ENCODE measurements at regions not wholly inside any gene's neighbourhood (a gene's known extent, or its start where the extent isn't known, plus 50 kb on each side); places are given as distances from the start of the nearest gene placed in this dataset.
A peak's percentile ranks its signal among the peaks of the same experiment; 100 is the strongest.

DNA sequence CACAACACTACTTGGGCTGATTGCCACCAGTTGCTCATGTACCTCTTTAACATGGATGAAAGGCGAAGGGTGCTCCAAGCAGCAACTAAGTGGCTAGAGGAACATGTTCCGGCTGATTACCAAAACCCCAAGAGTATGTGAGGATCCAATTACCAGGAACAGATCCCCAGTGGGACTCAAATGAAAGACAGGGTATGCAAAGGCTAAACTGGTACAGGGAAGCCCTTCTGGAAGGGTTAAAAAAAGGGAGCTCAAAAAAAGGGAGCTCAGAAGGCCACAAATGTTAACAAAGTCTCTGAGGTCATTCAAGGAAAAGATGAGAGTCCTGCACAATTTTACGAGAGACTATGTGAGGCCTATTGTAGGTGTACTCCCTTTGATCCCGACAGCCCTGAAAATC lies 604.7 kb downstream of the UQCRFS1 start:
- Histone ChIP-seq H3K36me3 (no peaks in the 10 kb centered on the region), H3K9me3 (no peaks in the 10 kb centered on the region), H3K4me3 (no peak overlapping the region), H3K4me1 (no peaks in the 10 kb centered on the region), H3K27ac (no peak overlapping the region), H3K27me3 (no peaks in the 10 kb centered on the region)
- TF ChIP-seq POLR2A (IDR thresholded peaks at IDR 0.05), result no peak
- TF ChIP-seq, protein P1, sequence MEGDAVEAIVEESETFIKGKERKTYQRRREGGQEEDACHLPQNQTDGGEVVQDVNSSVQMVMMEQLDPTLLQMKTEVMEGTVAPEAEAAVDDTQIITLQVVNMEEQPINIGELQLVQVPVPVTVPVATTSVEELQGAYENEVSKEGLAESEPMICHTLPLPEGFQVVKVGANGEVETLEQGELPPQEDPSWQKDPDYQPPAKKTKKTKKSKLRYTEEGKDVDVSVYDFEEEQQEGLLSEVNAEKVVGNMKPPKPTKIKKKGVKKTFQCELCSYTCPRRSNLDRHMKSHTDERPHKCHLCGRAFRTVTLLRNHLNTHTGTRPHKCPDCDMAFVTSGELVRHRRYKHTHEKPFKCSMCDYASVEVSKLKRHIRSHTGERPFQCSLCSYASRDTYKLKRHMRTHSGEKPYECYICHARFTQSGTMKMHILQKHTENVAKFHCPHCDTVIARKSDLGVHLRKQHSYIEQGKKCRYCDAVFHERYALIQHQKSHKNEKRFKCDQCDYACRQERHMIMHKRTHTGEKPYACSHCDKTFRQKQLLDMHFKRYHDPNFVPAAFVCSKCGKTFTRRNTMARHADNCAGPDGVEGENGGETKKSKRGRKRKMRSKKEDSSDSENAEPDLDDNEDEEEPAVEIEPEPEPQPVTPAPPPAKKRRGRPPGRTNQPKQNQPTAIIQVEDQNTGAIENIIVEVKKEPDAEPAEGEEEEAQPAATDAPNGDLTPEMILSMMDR (IDR thresholded peaks at IDR 0.05), result no peak
- intact Hi-C loops (cut with DNase I), result no loop called here
- WGBS (ENCODE audit: insufficient coverage, low coverage, low lambda C conversion rate, missing lambda C conversion rate), result 93% methylated on average over 4 of the region's 4 CpGs
- no peak for DNase-seq
- no peak for ATAC-seq

DNA sequence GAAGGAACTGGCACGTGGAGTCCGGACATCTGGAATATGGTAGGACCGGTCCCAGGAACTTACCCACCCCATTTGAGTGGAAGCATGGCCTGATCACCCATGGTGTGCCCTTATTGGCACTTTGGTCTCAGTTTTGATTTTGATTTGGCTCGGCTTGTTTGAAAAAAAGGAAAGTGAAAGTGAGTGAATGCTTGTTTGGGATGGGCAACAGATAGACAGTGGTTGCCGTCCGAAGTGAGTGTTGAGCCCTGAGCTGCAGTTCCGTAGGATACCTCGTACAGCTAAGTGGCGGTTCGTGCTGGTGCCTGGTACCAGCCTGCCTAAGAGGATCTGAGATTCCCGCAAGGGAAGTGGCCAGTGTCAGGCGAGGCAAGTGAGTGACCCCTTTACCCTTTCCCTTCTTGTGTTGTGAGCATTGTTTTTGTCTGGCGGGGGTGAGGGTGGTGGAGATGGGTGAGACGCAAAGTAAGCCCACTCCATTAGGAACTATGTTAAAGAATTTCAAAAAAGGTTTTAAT lies 605.8 kb downstream of the UQCRFS1 start:
- intact Hi-C loops (cut with DNase I), result no loop called here
- Histone ChIP-seq H3K4me3 (no peak overlapping the region), H3K36me3 (no peaks in the 10 kb centered on the region), H3K9me3 (no peaks in the 10 kb centered on the region), H3K27ac (no peak overlapping the region), H3K27me3 (no peaks in the 10 kb centered on the region), H3K4me1 (no peaks in the 10 kb centered on the region)
- ATAC-seq (peak in 2 of 4 donors; percentile 28 to 42), DNase-seq (no peak)
- TF ChIP-seq, protein P1 (IDR thresholded peaks at IDR 0.05), result no peak
- TF ChIP-seq POLR2A (IDR thresholded peaks at IDR 0.05), result no peak
- WGBS (ENCODE audit: insufficient coverage, low coverage, low lambda C conversion rate, missing lambda C conversion rate), result 87% methylated on average over 4 of the region's 14 CpGs

DNA sequence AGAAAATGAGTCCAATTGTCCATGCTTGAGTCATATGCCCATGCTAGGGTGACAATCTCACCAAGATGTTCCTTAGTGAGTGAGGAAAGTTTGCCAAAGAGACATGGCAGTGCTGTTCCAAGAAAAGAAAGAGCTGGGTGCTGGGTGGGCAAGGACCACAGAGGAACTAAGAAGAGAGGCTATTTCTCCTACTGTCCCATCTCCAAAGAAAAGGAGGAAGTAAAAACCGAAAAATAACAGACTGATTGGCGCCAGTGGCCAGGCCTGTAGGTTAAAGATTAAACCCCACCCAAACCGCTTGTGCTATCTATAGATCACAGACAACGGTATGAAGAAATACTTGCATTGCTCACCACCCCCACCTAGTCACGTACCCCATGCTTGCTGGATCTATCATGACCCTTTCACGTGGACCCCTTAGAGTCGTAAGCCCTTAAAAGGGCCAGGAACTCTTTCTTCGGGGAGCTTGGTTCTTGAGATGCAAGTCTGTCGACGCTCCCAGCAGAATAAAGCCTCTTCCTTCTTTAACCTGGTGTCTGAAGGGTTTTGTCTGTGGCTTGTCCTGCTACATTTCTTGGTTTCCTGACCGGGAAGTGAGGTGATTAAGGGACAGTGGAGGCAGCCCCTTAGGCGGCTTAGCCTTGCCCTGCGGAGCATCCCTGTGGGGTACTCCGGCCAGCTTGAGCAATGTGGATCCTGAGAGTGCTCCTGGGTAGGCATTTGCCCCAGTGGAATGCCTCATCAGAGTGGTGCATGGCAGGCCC lies 606.5 kb downstream of the UQCRFS1 start:
- intact Hi-C loops (cut with DNase I), result no loop called here
- WGBS (ENCODE audit: insufficient coverage, low coverage, low lambda C conversion rate, missing lambda C conversion rate), result 51% methylated on average over 4 of the region's 14 CpGs
- DNase-seq (no peak), ATAC-seq (no peak)
- TF ChIP-seq POLR2A (IDR thresholded peaks at IDR 0.05), result no peak
- TF ChIP-seq, protein P1 (IDR thresholded peaks at IDR 0.05), result no peak
- no peaks in the 10 kb centered on the region for H3K9me3 ChIP-seq
- no peak overlapping the region for H3K27ac ChIP-seq
- H3K27me3 ChIP-seq, result no peaks in the 10 kb centered on the region
- H3K36me3 ChIP-seq, result no peaks in the 10 kb centered on the region
- no peaks in the 10 kb centered on the region for H3K4me1 ChIP-seq
- H3K4me3 ChIP-seq, result no peak overlapping the region

DNA sequence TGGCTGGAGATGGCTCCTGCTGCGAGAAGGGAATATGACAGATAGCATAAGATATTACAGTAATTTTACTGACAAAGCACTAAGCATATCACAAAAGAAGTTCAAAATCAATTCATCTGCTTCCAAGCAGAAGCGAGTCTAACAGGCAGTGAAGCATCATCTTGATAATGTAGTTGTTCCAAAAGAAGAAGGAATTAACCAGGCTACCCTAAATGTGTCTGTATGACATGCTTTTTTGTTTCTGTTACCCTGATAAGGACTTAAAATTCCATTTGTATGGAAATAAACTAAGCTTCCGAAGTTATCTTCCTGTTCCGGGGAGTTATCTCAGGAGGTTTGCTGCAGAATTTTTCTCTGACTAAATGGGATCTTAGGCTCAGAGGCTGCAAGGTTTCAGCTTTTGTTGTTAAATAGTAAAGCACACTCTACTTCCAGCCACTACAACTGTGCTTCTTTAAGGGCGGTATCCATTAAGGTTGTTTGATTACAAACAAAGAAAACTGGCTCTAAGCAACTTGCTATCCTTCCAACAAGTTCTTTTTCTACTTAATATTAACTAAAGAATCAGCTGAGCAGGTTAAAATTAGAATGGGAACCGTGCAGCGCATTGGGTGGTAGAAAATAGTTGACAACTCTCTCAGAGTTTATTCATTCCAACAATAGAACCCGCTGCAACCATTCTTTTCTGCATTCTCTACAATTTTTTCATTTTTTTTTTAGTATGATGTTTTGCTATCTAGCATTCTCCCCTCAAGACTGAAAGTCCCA lies 607.3 kb downstream of the UQCRFS1 start:
- intact Hi-C loops (cut with DNase I), result no loop called here
- Histone ChIP-seq H3K27ac (no peak overlapping the region), H3K36me3 (no peaks in the 10 kb centered on the region), H3K4me1 (no peaks in the 10 kb centered on the region), H3K4me3 (no peak overlapping the region), H3K9me3 (no peaks in the 10 kb centered on the region), H3K27me3 (no peaks in the 10 kb centered on the region)
- no peak for ATAC-seq
- TF ChIP-seq POLR2A (IDR thresholded peaks at IDR 0.05), result no peak
- TF ChIP-seq, protein P1 (IDR thresholded peaks at IDR 0.05), result no peak
- no peak for DNase-seq
- 58% methylated on average over 8 of the region's 8 CpGs for WGBS (ENCODE audit: insufficient coverage, low coverage, low lambda C conversion rate, missing lambda C conversion rate)
